Aorta (tissue), 5 donors: ENCODE measurements at regions not wholly inside any gene's neighbourhood (a gene's known extent, or its start where the extent isn't known, plus 50 kb on each side); places are given as distances from the start of the nearest gene placed in this dataset.

ENCODE experiments used
- ATAC-seq: fragments of 200-7000 bp; cut with Tn5 transposase; one replicate; pipeline ENCODE4 v1.9.1; 2022; ENCODE audit warnings: moderate library complexity; ENCODE audit not compliant: low FRiP score
- DNase-seq, 2 donors: peaks; one replicate each; pipeline ENCODE4 v3.0.0-alpha.2; 2020
- H3K27ac ChIP-seq, 2 donors: one replicate each; pipeline ENCODE4 v1.5.1; 2013; ENCODE audit warnings: low read length in 2 of 2, mild to moderate bottlenecking in 2 of 2, moderate library complexity in 2 of 2, control low read depth in 1 of 2, inconsistent platforms in 1 of 2, low read depth in 1 of 2
- H3K27me3 ChIP-seq, 2 donors: one replicate each; pipeline ENCODE4 v1.6.1; 2013; ENCODE audit warnings: control low read depth in 1 of 2, low read length in 1 of 2, mild to moderate bottlenecking in 1 of 2, moderate library complexity in 1 of 2; ENCODE audit not compliant: insufficient read depth in 2 of 2, control insufficient read depth in 1 of 2
- H3K36me3 ChIP-seq, 2 donors: one replicate each; pipeline ENCODE4 v1.6.1; 2013; ENCODE audit warnings: control low read depth in 1 of 2, low read length in 1 of 2, mild to moderate bottlenecking in 1 of 2; ENCODE audit not compliant: insufficient read depth in 2 of 2, control insufficient read depth in 1 of 2
- H3K4me1 ChIP-seq, 2 donors: one replicate each; pipeline ENCODE4 v1.6.1; 2013; ENCODE audit warnings: low read length in 2 of 2, control low read depth in 1 of 2, mild to moderate bottlenecking in 1 of 2, moderate library complexity in 1 of 2; ENCODE audit not compliant: insufficient read depth in 2 of 2, control insufficient read depth in 1 of 2
- H3K4me3 ChIP-seq, 2 donors: one replicate each; pipeline ENCODE4 v1.5.1; 2013; ENCODE audit warnings: low read length in 2 of 2, control low read depth in 1 of 2, mild to moderate bottlenecking in 1 of 2
- H3K9me3 ChIP-seq: one replicate; pipeline ENCODE4 v1.6.1; 2013; ENCODE audit warnings: mild to moderate bottlenecking, low read length; ENCODE audit not compliant: control insufficient read depth
- WGBS, 2 donors: extraction: QIAGEN DNeasy Blood & Tissue Kit; methylation state at CpG; one replicate each; pipeline ENCODE4 v1.1.7; 2013; 5-methylcytosine and 5-hydroxymethylcytosine counted together
- intact Hi-C, 2 donors: fragments of 100-400 bp; cut with DNase I; formaldehyde crosslinking; loops; one replicate each; pipeline versions ENCODE4 v1.14.2 to v1.15.0; 2022
- donor health status: healthy with polysubstance abuse.
- donor health status: Bipolar disorder and iron deficiency.
- donor health status: DM: no; HTN: no; CAD: no.
- donor health status: DM: no; HTN: no; CAD: no.
- donor health status: DM: yes; HTN: yes; CAD: no.

GRCh38 chr6:147641511-147641910, 133.0 kb downstream of the SAMD5 start:
- Histone ChIP-seq H3K27me3 (no peaks in the 10 kb centered on the region), H3K4me3 (no peak overlapping the region), H3K27ac (no peak overlapping the region), H3K9me3 (no peaks in the 10 kb centered on the region), H3K36me3 (no peaks in the 10 kb centered on the region), H3K4me1 (no peaks in the 10 kb centered on the region)
- WGBS, 2 donors, result 96 to 97% methylated on average over 3 of the region's 3 CpGs
- DNase-seq (no peak), ATAC-seq (no peak)
- intact Hi-C loops, result no loop called here

GRCh38 chr6:147642458-147642857, 134.0 kb downstream of the SAMD5 start:
- 90 to 95% methylated on average over 3 of the region's 3 CpGs for WGBS, 2 donors
- intact Hi-C loops, result no loop called here
- Histone ChIP-seq H3K27ac (no peak overlapping the region), H3K36me3 (no peaks in the 10 kb centered on the region), H3K27me3 (no peaks in the 10 kb centered on the region), H3K4me1 (no peaks in the 10 kb centered on the region), H3K9me3 (no peaks in the 10 kb centered on the region), H3K4me3 (no peak overlapping the region)
- DNase-seq (no peak), ATAC-seq (no peak)

GRCh38 chr6:147643341-147644200, 135.1 kb downstream of the SAMD5 start:
- Histone ChIP-seq H3K27me3 (no peaks in the 10 kb centered on the region), H3K4me1 (no peaks in the 10 kb centered on the region), H3K9me3 (no peaks in the 10 kb centered on the region), H3K36me3 (no peaks in the 10 kb centered on the region), H3K27ac (no peak overlapping the region), H3K4me3 (no peak overlapping the region)
- WGBS, 2 donors, result 92 to 94% methylated on average over 4 of the region's 4 CpGs
- no peak for ATAC-seq
- intact Hi-C loops, result no loop called here
- DNase-seq, result no peak

- intact Hi-C loops, result no loop called here
- H3K36me3 ChIP-seq, result no peaks in the 10 kb centered on the region
- no peaks in the 10 kb centered on the region for H3K9me3 ChIP-seq
- DNase-seq (no peak), ATAC-seq (no peak)
- no peaks in the 10 kb centered on the region for H3K27me3 ChIP-seq
- WGBS, 2 donors, result 30 to 31% methylated on average over 2 of the region's 2 CpGs
- H3K4me1 ChIP-seq, result no peaks in the 10 kb centered on the region
- H3K4me3 ChIP-seq, result no peak overlapping the region
- no peak overlapping the region for H3K27ac ChIP-seq
Measured at GRCh38 chr6:147648916-147649315, 140.4 kb downstream of the SAMD5 start.

- WGBS, 2 donors, result 60 to 61% methylated on average over 6 of the region's 6 CpGs
- no peaks in the 10 kb centered on the region for H3K36me3 ChIP-seq
- H3K9me3 ChIP-seq, result no peaks in the 10 kb centered on the region
- H3K4me1 ChIP-seq, result no peaks in the 10 kb centered on the region
- H3K27ac ChIP-seq, result no peak overlapping the region
- DNase-seq (no peak), ATAC-seq (no peak)
- intact Hi-C loops, result loop anchor here in 1 of 2 donors (10.0 kb wide), 1 partner anchor 147 kb away; the partner anchor contains the start of gene SAMD5
- no peak overlapping the region for H3K4me3 ChIP-seq
- no peaks in the 10 kb centered on the region for H3K27me3 ChIP-seq
Measured at GRCh38 chr6:147651249-147652063, 143.0 kb downstream of the SAMD5 start.

GRCh38 chr6:147653631-147654030, 145.1 kb downstream of the SAMD5 start:
- Histone ChIP-seq H3K9me3 (no peaks in the 10 kb centered on the region), H3K4me1 (no peaks in the 10 kb centered on the region), H3K36me3 (no peaks in the 10 kb centered on the region), H3K27ac (no peak overlapping the region), H3K4me3 (no peak overlapping the region), H3K27me3 (no peaks in the 10 kb centered on the region)
- DNase-seq, result no peak
- 85 to 87% methylated on average over 2 of the region's 2 CpGs for WGBS, 2 donors
- intact Hi-C loops, result loop anchor here in 1 of 2 donors (10.0 kb wide), 1 partner anchor 149 kb away; the partner anchor contains the start of gene SAMD5
- ATAC-seq, result no peak

GRCh38 chr6:147654103-147654845, 145.8 kb downstream of the SAMD5 start:
- DNase-seq, result no peak
- H3K36me3 ChIP-seq, result no peaks in the 10 kb centered on the region
- intact Hi-C loops, result loop anchor here in 1 of 2 donors (10.0 kb wide), 1 partner anchor 149 kb away; the partner anchor contains the start of gene SAMD5
- no peaks in the 10 kb centered on the region for H3K27me3 ChIP-seq
- H3K4me3 ChIP-seq, result no peak overlapping the region
- H3K9me3 ChIP-seq, result no peaks in the 10 kb centered on the region
- H3K27ac ChIP-seq, result no peak overlapping the region
- H3K4me1 ChIP-seq, result no peaks in the 10 kb centered on the region
- no peak for ATAC-seq
- WGBS, 2 donors, result 71 to 78% methylated on average over 5 of the region's 5 CpGs
